ENCODE measurements at regions not wholly inside any gene's neighbourhood (a gene's known extent, or its start where the extent isn't known, plus 50 kb on each side); places are given as distances from the start of the nearest gene placed in this dataset.

DNA sequence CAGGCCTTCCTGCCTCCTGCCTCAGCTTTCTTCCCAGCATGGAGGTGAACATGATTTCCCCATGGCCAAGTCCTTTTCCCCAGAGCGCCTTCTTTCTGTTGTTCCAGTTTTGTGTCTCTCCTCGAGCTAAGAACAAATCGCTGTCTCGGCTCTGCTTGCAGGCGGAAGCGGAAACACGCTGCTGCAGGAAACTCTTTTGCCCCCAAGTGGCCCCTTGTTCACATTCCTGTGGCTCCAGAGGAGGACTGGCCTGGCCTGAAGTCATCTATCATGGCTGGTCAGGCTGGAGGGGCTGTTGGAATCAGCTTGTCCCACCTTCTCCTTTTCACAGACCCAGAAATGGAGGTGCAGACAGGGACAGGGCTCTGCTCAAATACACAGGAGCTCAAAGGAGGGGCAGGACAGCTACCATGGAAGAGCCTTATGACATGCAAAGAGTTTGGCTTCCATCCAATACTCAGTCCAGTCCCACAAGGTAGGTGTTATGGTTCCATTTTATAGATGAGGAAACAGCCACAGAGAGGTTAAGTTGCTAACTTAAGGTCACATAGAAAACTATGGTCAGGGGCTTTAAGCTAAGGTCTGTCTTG lies 182.2 kb upstream of the SYT13 start:
- Mint-ChIP-seq H3K9me3 (ENCODE audit: low read depth) (no peaks in the 10 kb centered on the region), H3K4me1 (no peaks in the 10 kb centered on the region), H3K27me3 (no peaks in the 10 kb centered on the region), H3K27ac (no peak overlapping the region), H3K4me3 (no peak overlapping the region), H3K36me3 (ENCODE audit: low read depth) (no peaks in the 10 kb centered on the region)
- CTCF ChIA-PET, result interaction anchor here (0.6 to 1.6 kb wide), 4 partner anchors 16 to 228 kb away, joined by 3 to 6 read pairs (median 4); no protein-coding TSS in a partner anchor
- DNase-seq, result no peak
- intact Hi-C loops (cut with DNase I, micrococcal nuclease), result no loop called here
- ATAC-seq, result no peak
- POLR2A ChIA-PET, result no interaction called here

DNA sequence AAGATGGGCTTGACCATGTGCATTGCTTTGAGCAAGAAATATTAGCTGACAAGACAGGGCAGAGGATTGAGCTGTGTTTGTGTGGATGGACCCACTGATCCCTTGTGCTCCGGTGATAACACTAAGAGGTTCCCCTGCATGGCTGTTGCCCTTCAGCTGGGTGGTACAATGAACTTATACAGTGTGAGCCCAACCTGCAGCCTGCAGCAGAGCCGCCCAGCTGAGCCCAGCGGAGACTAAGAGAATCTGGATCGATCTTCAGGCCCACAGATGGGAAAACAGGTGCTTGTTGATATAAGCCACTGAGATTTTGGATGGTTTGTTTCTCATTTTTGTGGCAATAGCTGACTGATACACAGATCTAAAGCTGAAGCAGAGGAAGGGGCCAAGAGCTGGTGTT lies 177.4 kb upstream of the SYT13 start:
- Mint-ChIP-seq H3K27ac (no peak overlapping the region), H3K9me3 (ENCODE audit: low read depth) (no peaks in the 10 kb centered on the region)
- POLR2A ChIA-PET, result interaction anchor here (0.7 kb wide), 1 partner anchor 21 kb away, joined by 3 read pairs; no protein-coding TSS in a partner anchor

DNA sequence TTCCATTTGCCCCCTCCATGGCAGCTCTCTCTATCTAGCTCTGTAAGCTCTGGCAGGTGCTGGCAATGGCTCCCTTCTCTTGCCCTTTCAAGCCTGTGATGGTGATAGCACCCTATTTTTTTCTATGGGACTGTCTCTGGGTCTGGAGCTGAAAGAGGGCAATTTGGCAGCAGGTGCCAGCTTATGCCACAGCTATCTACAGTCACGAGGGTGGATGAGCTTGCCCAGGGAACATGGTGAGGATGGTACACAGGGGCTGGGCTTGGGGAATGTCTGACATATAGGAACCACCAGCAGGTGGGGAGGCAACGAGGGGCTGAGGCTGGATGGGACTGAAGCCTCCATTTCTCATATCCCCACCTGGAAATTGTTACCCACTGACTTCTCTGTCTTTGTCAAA lies 175.4 kb upstream of the SYT13 start:
- no peak overlapping the region for H3K4me3 Mint-ChIP-seq
- ATAC-seq, result no peak
- no peak overlapping the region for H3K27ac Mint-ChIP-seq
- no peaks in the 10 kb centered on the region for H3K4me1 Mint-ChIP-seq
- intact Hi-C loops (cut with DNase I, micrococcal nuclease), result no loop called here
- no peak for DNase-seq
- ChIA-PET POLR2A (no interaction called here), CTCF (no interaction called here)
- H3K36me3 Mint-ChIP-seq (ENCODE audit: low read depth), result no peaks in the 10 kb centered on the region
- H3K9me3 Mint-ChIP-seq (ENCODE audit: low read depth), result no peaks in the 10 kb centered on the region
- peaks cover 5% of the 10 kb centered on the region for H3K27me3 Mint-ChIP-seq

More for the DNA sequence above, 177.4 kb upstream of the SYT13 start:
- DNase-seq (no peak), ATAC-seq (no peak)
- CTCF ChIA-PET, result no interaction called here
- Mint-ChIP-seq H3K27me3 (no peaks in the 10 kb centered on the region), H3K4me1 (no peaks in the 10 kb centered on the region), H3K36me3 (ENCODE audit: low read depth) (no peaks in the 10 kb centered on the region), H3K4me3 (no peak overlapping the region)
- intact Hi-C loops (cut with DNase I, micrococcal nuclease), result no loop called here

DNA sequence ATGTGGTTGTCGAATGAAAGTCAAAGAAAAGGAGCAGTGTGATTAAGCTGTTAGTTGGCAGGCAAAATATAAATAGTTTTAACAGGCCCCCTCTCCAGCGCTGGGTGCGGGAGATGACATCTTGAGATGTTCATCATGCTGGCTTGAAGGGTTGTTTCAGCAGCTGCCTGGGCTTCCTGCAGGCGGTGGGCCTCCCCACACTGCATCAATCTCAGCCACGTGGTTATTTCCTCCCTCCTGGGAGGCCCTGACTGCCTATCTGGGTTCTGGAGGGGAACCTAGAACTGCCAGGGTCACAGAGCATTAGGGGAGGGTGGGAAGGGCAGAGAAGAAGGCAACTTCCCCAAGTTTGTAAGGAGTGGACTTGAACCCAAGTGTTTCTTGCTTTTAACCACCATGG lies 173.3 kb upstream of the SYT13 start:
- no peak for DNase-seq
- CTCF ChIA-PET, result no interaction called here
- peaks cover 5% of the 10 kb centered on the region for H3K27me3 Mint-ChIP-seq
- no peaks in the 10 kb centered on the region for H3K9me3 Mint-ChIP-seq (ENCODE audit: low read depth)
- intact Hi-C loops (cut with DNase I, micrococcal nuclease), result no loop called here
- H3K36me3 Mint-ChIP-seq (ENCODE audit: low read depth), result no peaks in the 10 kb centered on the region
- ATAC-seq, result no peak
- H3K27ac Mint-ChIP-seq, result no peak overlapping the region
- H3K4me1 Mint-ChIP-seq, result no peaks in the 10 kb centered on the region
- POLR2A ChIA-PET, result no interaction called here
- no peak overlapping the region for H3K4me3 Mint-ChIP-seq

DNA sequence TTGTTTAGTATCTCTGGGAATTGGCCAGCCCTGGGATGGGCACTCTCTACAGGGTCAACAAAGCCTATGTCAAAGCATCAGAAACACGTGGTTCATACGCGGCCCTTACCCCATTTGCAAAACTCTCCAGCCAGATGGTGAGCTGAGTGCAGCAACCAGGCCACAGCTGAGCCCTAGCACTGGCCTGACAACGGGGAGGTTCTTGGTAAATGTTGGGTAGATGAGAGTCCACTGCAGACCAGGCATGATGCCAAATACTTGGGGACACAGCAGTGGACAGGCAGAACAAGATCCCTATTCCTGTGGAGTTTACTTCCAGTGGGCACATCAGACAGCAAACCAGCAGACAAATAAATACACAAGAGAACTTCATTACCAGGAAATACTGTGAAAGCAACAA lies 172.1 kb upstream of the SYT13 start:
- H3K27ac Mint-ChIP-seq, result no peak overlapping the region
- no peaks in the 10 kb centered on the region for H3K4me1 Mint-ChIP-seq
- intact Hi-C loops (cut with DNase I, micrococcal nuclease), result no loop called here
- ATAC-seq (no peak), DNase-seq (no peak)
- CTCF ChIA-PET, result no interaction called here
- POLR2A ChIA-PET, result no interaction called here
- H3K27me3 Mint-ChIP-seq, result peaks cover 5% of the 10 kb centered on the region
- H3K4me3 Mint-ChIP-seq, result no peak overlapping the region
- H3K9me3 Mint-ChIP-seq (ENCODE audit: low read depth), result no peaks in the 10 kb centered on the region
- H3K36me3 Mint-ChIP-seq (ENCODE audit: low read depth), result no peaks in the 10 kb centered on the region

DNA sequence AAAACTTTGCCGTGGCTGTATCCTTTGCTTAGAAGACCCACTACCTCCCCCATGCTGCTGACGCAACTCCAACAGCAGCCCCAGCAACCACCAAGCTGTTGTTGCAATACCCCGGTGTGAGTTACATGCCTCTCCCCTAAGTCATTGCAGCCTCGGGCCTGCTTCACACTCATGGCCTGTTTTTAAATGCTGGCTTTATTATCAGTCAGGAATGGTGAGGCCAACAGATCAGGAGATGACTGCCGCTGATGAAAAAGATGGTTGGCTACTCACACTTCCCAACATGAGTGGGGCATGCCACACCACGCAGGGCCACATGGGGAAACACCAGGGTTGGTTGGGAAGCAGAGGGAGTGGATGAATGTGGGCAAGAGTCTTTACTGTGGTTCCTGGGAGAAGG lies 171.5 kb upstream of the SYT13 start:
- H3K27ac Mint-ChIP-seq, result no peak overlapping the region
- no peak overlapping the region for H3K4me3 Mint-ChIP-seq

DNA sequence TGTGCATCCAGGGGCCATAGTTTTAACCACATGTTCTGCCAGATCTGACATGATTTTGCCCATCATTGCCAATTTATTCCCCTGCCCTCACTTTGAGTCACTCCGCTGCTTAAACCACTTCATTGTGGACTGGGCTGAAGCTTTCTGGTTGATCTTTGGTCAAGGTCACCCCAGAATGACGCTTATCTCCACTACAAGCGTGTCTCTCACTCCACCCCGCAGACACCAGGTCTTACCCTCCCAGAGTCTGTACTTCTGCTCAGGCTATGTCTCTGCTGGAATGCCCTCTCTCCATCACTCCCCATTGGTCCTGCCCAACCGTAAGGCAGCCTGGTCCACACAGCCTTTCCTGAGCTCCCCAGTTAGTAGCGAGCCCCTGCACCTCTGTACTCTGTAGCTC lies 170.5 kb upstream of the SYT13 start:
- DNase-seq, result no peak
- Mint-ChIP-seq H3K27ac (no peak overlapping the region), H3K4me1 (no peaks in the 10 kb centered on the region), H3K27me3 (peaks cover 5% of the 10 kb centered on the region), H3K9me3 (ENCODE audit: low read depth) (no peaks in the 10 kb centered on the region), H3K36me3 (ENCODE audit: low read depth) (no peaks in the 10 kb centered on the region), H3K4me3 (no peak overlapping the region)
- POLR2A ChIA-PET, result no interaction called here
- CTCF ChIA-PET, result interaction anchor here (0.6 to 0.7 kb wide), 4 partner anchors 25 to 1127 kb away, joined by 3 read pairs; no protein-coding TSS in a partner anchor
- intact Hi-C loops (cut with DNase I, micrococcal nuclease), result no loop called here
- no peak for ATAC-seq

More for the DNA sequence above, 171.5 kb upstream of the SYT13 start:
- peaks cover 5% of the 10 kb centered on the region for H3K27me3 Mint-ChIP-seq
- CTCF ChIA-PET, result interaction anchor here (0.7 kb wide), 1 partner anchor 25 kb away, joined by 3 read pairs; no protein-coding TSS in a partner anchor
- H3K9me3 Mint-ChIP-seq (ENCODE audit: low read depth), result no peaks in the 10 kb centered on the region
- H3K36me3 Mint-ChIP-seq (ENCODE audit: low read depth), result no peaks in the 10 kb centered on the region
- no peaks in the 10 kb centered on the region for H3K4me1 Mint-ChIP-seq
- ATAC-seq, result no peak
- POLR2A ChIA-PET, result no interaction called here
- intact Hi-C loops (cut with DNase I, micrococcal nuclease), result no loop called here
- no peak for DNase-seq

DNA sequence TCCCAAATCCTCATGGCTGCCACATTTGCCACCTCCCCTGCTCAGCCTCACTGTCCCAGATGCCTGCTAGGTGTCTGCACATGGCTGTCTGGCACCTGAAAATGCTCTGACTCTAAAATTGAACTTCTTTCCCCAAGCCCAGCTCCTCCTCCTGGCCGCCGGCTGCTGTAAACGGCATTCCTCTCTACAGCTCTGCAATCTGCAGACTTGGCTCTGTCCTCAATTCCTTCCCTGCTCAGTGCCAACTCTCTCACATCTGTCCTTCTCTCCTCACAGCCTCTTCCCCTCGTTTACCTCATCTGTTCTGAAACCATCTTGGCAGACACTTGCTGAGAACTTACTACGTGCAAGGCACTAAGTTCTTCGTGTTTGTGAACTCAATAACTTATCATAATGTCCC lies 169.4 kb upstream of the SYT13 start:
- DNase-seq (no peak), ATAC-seq (no peak)
- Mint-ChIP-seq H3K4me1 (no peaks in the 10 kb centered on the region), H3K36me3 (ENCODE audit: low read depth) (no peaks in the 10 kb centered on the region), H3K27ac (no peak overlapping the region), H3K27me3 (peaks cover 5% of the 10 kb centered on the region), H3K4me3 (no peak overlapping the region), H3K9me3 (ENCODE audit: low read depth) (no peaks in the 10 kb centered on the region)
- CTCF ChIA-PET, result interaction anchor here (0.6 kb wide), 1 partner anchor 95 kb away, joined by 4 read pairs; no protein-coding TSS in a partner anchor
- intact Hi-C loops (cut with DNase I, micrococcal nuclease), result no loop called here
- POLR2A ChIA-PET, result no interaction called here

DNA sequence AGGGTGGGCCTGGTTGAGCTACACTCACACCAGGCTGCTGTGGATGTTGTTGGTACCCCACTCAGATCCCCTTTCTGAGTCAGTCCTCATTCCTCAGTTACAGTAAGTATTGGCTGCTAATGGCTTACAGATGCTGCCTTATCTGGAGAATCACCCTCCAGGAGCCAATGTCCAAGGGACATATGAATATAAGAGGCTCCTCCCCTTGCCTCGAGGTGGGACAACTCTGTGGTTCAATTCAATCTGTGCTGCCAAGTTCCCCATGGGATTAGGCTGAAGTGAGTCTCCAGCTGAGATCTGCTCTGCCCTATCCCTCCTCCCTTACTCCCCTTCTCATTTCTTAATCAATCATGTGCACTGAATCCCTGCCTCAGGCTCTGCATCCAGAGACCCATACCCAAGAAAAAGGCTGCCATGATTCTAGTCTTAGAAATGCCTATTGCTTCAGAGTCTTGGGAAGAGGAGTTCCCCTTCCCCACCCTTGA lies 168.8 kb upstream of the SYT13 start:
- CTCF ChIA-PET, result interaction anchor here (0.6 kb wide), 1 partner anchor 95 kb away, joined by 4 read pairs; no protein-coding TSS in a partner anchor
- no peaks in the 10 kb centered on the region for H3K4me1 Mint-ChIP-seq

DNA sequence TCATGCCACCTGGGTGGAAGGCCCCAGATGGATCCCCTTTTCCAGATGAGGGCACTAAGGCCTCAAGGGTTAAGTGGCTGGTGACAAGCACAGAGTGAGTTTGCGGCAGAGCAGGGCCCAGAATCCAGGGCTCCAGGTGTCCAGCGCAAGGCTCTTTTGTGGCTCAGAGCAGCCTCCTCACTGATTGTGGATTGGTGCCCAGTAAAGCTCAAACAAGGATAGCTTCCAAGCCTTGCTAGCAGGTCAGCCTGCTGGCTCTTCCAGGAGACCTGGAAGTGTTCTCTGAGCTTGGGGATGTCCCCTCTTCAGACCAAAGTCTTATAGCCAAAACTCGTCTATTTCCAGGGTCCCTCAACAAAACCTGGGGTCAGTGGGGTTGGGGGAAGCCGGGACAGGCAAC lies 167.6 kb upstream of the SYT13 start:
- CTCF ChIA-PET, result interaction anchor here (1.0 kb wide), 1 partner anchor 171 kb away, joined by 3 read pairs; no protein-coding TSS in a partner anchor
- intact Hi-C loops (cut with DNase I, micrococcal nuclease), result no loop called here

More for the DNA sequence above, 168.8 kb upstream of the SYT13 start:
- H3K4me3 Mint-ChIP-seq, result no peak overlapping the region
- H3K9me3 Mint-ChIP-seq (ENCODE audit: low read depth), result no peaks in the 10 kb centered on the region
- H3K27ac Mint-ChIP-seq, result no peak overlapping the region
- H3K36me3 Mint-ChIP-seq (ENCODE audit: low read depth), result no peaks in the 10 kb centered on the region
- H3K27me3 Mint-ChIP-seq, result peaks cover 5% of the 10 kb centered on the region
- intact Hi-C loops (cut with DNase I, micrococcal nuclease), result no loop called here
- no peak for DNase-seq
- no peak for ATAC-seq
- POLR2A ChIA-PET, result no interaction called here

DNA sequence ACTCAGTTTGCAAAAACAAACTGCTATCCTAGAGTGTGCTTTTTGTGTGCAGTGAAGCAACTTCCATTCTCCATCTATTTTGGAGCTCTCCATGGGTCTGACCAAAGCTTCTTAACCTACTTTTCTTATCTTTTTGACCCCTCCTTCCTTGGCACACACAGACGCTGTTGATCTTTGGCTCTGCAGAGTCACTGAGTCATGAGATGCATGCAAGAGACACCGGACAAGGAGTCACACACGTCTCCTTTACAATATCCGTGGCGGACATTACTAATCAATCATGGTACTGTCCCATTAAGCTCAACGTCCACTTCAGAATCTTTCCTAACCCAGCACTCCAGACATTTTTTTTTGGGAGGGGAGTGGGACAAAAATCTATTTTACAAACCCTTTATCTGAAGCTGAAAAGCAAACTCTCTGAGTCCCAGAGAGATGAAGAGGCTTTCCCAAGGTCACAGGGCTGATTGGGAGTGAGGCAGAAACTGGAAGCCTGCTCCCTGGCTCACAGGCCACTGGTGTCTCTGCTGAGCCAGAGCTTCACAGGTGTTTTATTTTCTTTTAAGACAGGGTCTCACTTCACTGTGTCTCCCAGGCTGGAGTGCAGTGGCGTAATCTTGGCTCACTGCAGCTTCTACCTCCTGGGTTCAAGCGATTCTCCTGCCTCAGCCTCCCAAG lies 165.8 kb upstream of the SYT13 start:
- POLR2A ChIA-PET, result no interaction called here
- Mint-ChIP-seq H3K4me1 (no peaks in the 10 kb centered on the region), H3K27ac (no peak overlapping the region), H3K27me3 (peaks cover 3% of the 10 kb centered on the region), H3K36me3 (ENCODE audit: low read depth) (no peaks in the 10 kb centered on the region), H3K4me3 (no peak overlapping the region), H3K9me3 (ENCODE audit: low read depth) (no peaks in the 10 kb centered on the region)
- intact Hi-C loops (cut with DNase I, micrococcal nuclease), result no loop called here
- no peak for DNase-seq
- no peak for ATAC-seq
- CTCF ChIA-PET, result interaction anchor here (0.6 to 0.9 kb wide), 3 partner anchors 8 to 251 kb away, joined by 3 read pairs; no protein-coding TSS in a partner anchor

More for the DNA sequence above, 167.6 kb upstream of the SYT13 start:
- POLR2A ChIA-PET, result no interaction called here
- H3K36me3 Mint-ChIP-seq (ENCODE audit: low read depth), result no peaks in the 10 kb centered on the region
- H3K27me3 Mint-ChIP-seq, result peaks cover 5% of the 10 kb centered on the region
- no peaks in the 10 kb centered on the region for H3K9me3 Mint-ChIP-seq (ENCODE audit: low read depth)
- no peaks in the 10 kb centered on the region for H3K4me1 Mint-ChIP-seq
- ATAC-seq, result no peak
- no peak overlapping the region for H3K4me3 Mint-ChIP-seq
- no peak for DNase-seq
- H3K27ac Mint-ChIP-seq, result no peak overlapping the region

DNA sequence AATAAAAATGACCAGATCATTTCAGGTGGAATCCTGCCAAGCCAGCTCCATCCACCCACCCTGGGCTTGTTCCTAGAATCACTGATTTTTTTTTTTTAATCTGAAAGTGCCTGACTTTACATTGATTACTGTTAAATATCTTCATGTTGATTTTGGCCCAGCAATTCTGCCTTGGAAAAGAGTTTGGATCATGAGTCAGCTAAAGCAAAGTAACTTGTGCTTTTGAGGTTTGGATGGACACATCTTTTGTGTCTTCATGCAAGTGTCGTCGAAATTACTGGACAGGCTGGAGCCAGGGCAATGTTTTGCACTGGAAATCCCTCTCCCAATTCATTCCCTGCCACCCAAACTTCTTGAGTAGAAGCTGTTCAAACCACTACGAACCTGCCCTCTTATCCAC lies 164.0 kb upstream of the SYT13 start:
- Mint-ChIP-seq H3K27me3 (peaks cover 2% of the 10 kb centered on the region), H3K27ac (no peak overlapping the region), H3K4me1 (no peaks in the 10 kb centered on the region), H3K4me3 (no peak overlapping the region), H3K9me3 (ENCODE audit: low read depth) (no peaks in the 10 kb centered on the region), H3K36me3 (ENCODE audit: low read depth) (no peaks in the 10 kb centered on the region)
- DNase-seq (no peak), ATAC-seq (no peak)
- POLR2A ChIA-PET, result no interaction called here
- CTCF ChIA-PET, result interaction anchor here (0.7 kb wide), 1 partner anchor 539 kb away, joined by 3 read pairs; no protein-coding TSS in a partner anchor
- intact Hi-C loops (cut with DNase I, micrococcal nuclease), result no loop called here
